Thymus (tissue), 11 donors: ENCODE measurements at regions not wholly inside any gene's neighbourhood (a gene's known extent, or its start where the extent isn't known, plus 50 kb on each side); places are given as distances from the start of the nearest gene placed in this dataset.

Source experiments
- DNase-seq, 9 donors: peaks; one replicate each; pipeline ENCODE4 v3.0.0-alpha.2; 2013; ENCODE audit warnings: low spot score in 9 of 9, low read depth in 6 of 9, missing footprints in 1 of 9
- H3K27ac ChIP-seq, 2 donors: one replicate each; pipeline ENCODE4 v1.5.1; 2013; ENCODE audit warnings: control low read depth in 1 of 2, low read depth in 1 of 2, low read length in 1 of 2, mild to moderate bottlenecking in 1 of 2, moderate library complexity in 1 of 2
- H3K27me3 ChIP-seq, 2 donors: one replicate each; pipeline ENCODE4 v1.5.1; 2013; ENCODE audit warnings: low read length in 1 of 2; ENCODE audit not compliant: control insufficient read depth in 2 of 2, insufficient read depth in 1 of 2
- H3K36me3 ChIP-seq, 2 donors: one replicate each; pipeline ENCODE4 v1.5.1; 2013; ENCODE audit warnings: low read length in 1 of 2, mild to moderate bottlenecking in 1 of 2, moderate library complexity in 1 of 2; ENCODE audit not compliant: control insufficient read depth in 2 of 2, insufficient read depth in 2 of 2
- H3K4me1 ChIP-seq, 2 donors: one replicate each; pipeline ENCODE4 v1.5.1; 2013; ENCODE audit warnings: low read length in 2 of 2; ENCODE audit not compliant: control insufficient read depth in 2 of 2, insufficient read depth in 2 of 2
- H3K4me3 ChIP-seq, 2 donors: one replicate each; pipeline ENCODE4 v1.5.1; 2013; ENCODE audit warnings: low read length in 2 of 2, control low read depth in 1 of 2, mild to moderate bottlenecking in 1 of 2
- H3K9me3 ChIP-seq, 2 donors: one replicate each; pipeline ENCODE4 v1.5.1; 2013; ENCODE audit warnings: low read length in 1 of 2, mild to moderate bottlenecking in 1 of 2; ENCODE audit not compliant: control insufficient read depth in 2 of 2, insufficient read depth in 1 of 2
- WGBS: extraction: QIAGEN DNeasy Blood & Tissue Kit; methylation state at CpG from one replicate; pipeline ENCODE4 v1.1.7; 2013; 5-methylcytosine and 5-hydroxymethylcytosine counted together
- donor health status: healthy.

DNA sequence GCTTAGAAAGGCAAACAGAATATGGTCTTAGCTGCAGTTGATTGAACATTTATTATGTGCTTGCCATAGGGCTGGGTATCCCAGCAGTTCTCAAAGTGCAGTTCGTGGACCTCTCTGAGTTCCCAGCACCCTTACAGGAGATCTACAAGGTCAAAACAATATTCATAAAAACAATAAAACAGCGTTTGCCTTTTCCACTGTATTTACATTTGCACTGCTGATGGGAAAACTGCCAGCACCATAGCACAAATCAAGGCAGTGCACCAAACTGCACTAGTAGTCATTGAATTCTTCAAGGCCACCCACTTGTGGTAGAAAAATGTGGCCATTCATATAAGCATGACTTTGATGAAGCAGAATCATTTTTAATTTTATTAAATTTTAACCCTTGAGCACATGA, 128.1 kb downstream of the CCDC34 start:
- Histone ChIP-seq H3K4me1 (no peaks in the 10 kb centered on the region), H3K4me3 (no peak overlapping the region), H3K36me3 (no peaks in the 10 kb centered on the region), H3K9me3 (no peaks in the 10 kb centered on the region), H3K27me3 (no peaks in the 10 kb centered on the region), H3K27ac (no peak overlapping the region)
- no peak for DNase-seq
- 89% methylated on average over 2 of the region's 2 CpGs for WGBS

DNA sequence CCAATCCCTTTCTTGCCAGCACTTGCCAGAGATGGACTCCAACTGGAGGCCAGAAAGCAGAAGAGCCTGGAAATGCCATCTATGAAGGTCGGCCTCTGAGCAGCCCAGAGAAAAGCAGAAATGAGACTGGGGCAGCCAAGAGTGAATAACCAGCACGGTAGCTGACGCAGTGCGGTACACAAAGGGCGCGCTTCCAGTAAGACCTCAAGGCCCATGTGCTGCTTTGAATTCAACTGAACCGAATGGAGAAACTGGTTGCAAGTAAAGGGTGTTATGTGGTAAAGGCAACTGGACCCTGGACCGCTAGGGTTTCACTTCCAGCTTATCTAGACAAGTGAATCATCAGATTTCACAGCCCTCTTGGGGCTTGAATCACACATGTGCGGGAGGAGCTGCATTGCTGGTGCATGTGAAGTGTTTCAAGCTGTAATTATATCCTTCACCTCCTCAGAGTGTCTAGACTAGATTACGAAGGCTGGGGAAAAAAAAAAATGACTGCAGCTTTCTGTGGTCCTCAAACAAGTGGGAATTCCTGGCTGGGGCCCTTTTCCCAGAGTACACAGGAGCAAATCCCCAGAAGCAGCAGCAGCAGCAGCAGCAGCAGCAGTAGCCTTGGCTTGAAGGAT, 128.9 kb downstream of the CCDC34 start:
- DNase-seq, result no peak

DNA sequence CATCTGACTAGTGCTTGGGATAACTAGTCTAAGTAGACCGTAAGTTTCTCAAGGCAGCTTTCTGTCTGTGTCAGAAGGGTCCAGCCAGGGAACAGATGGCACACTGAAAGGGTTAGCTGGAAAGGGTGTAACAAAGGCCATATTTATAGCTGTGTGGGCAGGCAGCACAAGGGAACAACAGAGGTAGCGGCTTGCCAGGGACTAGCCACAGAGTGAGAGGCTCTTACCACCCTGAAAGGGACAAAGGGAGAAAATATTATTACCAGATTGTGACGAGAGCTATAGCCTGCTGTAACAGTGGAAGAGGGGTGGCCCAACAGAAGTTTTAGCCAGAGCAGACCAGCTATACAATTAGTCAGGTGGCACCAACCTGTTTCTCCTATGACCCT, 129.4 kb downstream of the CCDC34 start:
- no peaks in the 10 kb centered on the region for H3K9me3 ChIP-seq
- H3K4me1 ChIP-seq, result no peaks in the 10 kb centered on the region
- DNase-seq, result no peak
- H3K27me3 ChIP-seq, result no peaks in the 10 kb centered on the region
- H3K4me3 ChIP-seq, result no peak overlapping the region
- H3K36me3 ChIP-seq, result no peaks in the 10 kb centered on the region
- WGBS, result 87% methylated on average over 3 of the region's 3 CpGs
- no peak overlapping the region for H3K27ac ChIP-seq

More for the DNA sequence above, 128.9 kb downstream of the CCDC34 start:
- Histone ChIP-seq H3K36me3 (no peaks in the 10 kb centered on the region), H3K4me1 (no peaks in the 10 kb centered on the region), H3K27ac (peak overlapping the region in 1 of 2 donors; percentile 30), H3K27me3 (no peaks in the 10 kb centered on the region), H3K9me3 (no peaks in the 10 kb centered on the region), H3K4me3 (no peak overlapping the region)
- WGBS, result 85% methylated on average over 10 of the region's 10 CpGs

DNA sequence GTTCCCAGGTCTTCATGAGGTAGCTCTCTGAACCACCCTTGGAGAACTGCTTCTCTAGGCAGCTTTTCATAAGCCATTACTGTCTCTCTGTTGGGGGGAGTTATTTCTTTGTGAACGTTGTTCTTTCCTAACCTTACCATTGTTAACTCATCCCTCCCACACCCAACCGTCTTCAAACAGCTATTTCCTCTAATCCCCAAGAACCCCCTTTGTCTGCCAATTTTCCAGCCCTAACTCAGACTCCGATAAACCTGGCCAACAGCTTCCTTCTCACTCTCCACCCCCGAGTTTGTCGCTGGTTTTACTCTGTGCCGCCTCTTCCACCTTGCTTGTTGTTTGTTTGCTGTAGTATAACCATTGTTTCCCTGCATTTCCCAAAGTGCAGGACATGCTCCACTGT, 131.5 kb downstream of the CCDC34 start:
- no peak for DNase-seq
- Histone ChIP-seq H3K27me3 (no peaks in the 10 kb centered on the region), H3K36me3 (no peaks in the 10 kb centered on the region), H3K4me3 (no peak overlapping the region), H3K9me3 (no peaks in the 10 kb centered on the region), H3K27ac (no peak overlapping the region), H3K4me1 (no peaks in the 10 kb centered on the region)
- 46% methylated on average over 6 of the region's 6 CpGs for WGBS

DNA sequence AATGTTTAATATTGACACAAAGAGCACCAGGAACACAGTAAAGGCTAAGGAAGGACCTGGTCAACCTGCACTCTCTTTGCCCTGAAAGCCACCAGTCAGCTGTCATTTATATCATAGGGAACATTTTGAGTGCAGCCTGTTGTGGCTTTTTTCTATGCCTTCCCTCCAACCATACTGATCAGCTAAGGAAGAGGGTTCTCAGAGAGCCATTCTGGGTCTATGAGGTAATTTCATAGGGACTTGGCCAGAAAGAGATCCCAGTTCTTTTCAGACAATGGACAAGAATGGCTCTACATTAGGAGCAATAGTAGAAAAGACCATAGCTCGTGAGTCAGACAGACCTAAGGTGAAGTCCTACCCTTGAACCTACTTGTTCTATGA, 132.8 kb downstream of the CCDC34 start:
- no peaks in the 10 kb centered on the region for H3K4me1 ChIP-seq
- H3K27ac ChIP-seq, result no peak overlapping the region
- 88% methylated on average over 1 of the region's 1 CpG for WGBS
- H3K27me3 ChIP-seq, result no peaks in the 10 kb centered on the region
- no peaks in the 10 kb centered on the region for H3K36me3 ChIP-seq
- no peak overlapping the region for H3K4me3 ChIP-seq
- DNase-seq, result no peak
- H3K9me3 ChIP-seq, result no peaks in the 10 kb centered on the region

DNA sequence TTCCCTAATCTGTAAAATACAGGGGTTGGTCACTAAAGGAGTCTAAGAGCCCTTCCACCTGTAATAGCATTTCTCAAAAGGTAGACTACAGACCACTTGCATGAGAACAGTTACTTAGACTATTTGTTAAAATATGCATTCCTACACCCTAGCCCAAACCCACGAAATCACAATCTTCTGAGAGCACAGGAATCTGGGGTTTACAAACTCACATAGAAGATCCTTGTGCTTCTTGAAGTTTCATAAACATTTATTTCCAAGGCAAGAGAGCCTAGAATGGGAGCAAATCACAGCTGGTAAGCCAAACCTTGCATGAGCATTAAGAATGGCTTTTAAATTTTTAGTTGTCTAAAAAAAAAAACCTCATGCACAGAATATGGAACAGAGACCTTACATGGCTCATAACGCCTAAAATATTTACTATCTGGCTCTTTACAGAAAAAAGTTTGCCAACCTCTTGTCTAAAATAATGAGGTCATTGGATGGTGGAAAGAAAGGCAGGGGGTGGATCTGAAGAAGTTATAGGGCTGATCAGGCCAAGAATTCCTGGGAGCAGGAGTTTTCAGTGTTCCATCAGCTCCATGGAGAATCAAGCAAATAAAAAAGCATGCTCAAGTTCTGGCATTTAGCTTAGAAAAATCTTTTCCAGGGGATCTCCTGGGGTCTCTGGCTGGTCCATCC, 133.4 kb downstream of the CCDC34 start:
- H3K4me1 ChIP-seq, result no peaks in the 10 kb centered on the region
- H3K27me3 ChIP-seq, result no peaks in the 10 kb centered on the region
- no peak overlapping the region for H3K4me3 ChIP-seq
- 86% methylated on average over 2 of the region's 2 CpGs for WGBS
- DNase-seq, result no peak
- H3K27ac ChIP-seq, result no peak overlapping the region
- no peaks in the 10 kb centered on the region for H3K9me3 ChIP-seq
- no peaks in the 10 kb centered on the region for H3K36me3 ChIP-seq

DNA sequence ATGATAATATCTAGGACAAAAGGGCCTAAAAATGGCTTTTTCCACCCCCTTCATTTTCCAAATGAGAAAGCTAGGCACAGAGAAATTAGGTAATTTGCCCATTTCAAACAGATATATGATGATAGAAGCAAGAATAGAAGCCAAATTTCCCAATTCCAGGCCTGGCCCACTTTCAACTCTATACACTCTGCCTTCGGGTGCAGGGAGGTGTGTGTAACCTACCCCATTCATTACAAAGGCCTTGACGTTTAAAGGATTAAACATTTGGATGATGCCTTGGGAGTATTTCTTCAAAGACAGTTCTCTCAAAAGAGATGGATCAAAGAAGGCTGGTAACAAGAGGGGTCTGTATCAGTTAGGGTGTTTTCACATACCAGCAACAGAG, 134.1 kb downstream of the CCDC34 start:
- no peaks in the 10 kb centered on the region for H3K36me3 ChIP-seq
- no peaks in the 10 kb centered on the region for H3K9me3 ChIP-seq
- H3K4me3 ChIP-seq, result no peak overlapping the region
- no peak for DNase-seq
- no peaks in the 10 kb centered on the region for H3K27me3 ChIP-seq
- no peaks in the 10 kb centered on the region for H3K4me1 ChIP-seq
- H3K27ac ChIP-seq, result peak overlapping the region in 1 of 2 donors; percentile 28
- 73% methylated on average over 2 of the region's 2 CpGs for WGBS

DNA sequence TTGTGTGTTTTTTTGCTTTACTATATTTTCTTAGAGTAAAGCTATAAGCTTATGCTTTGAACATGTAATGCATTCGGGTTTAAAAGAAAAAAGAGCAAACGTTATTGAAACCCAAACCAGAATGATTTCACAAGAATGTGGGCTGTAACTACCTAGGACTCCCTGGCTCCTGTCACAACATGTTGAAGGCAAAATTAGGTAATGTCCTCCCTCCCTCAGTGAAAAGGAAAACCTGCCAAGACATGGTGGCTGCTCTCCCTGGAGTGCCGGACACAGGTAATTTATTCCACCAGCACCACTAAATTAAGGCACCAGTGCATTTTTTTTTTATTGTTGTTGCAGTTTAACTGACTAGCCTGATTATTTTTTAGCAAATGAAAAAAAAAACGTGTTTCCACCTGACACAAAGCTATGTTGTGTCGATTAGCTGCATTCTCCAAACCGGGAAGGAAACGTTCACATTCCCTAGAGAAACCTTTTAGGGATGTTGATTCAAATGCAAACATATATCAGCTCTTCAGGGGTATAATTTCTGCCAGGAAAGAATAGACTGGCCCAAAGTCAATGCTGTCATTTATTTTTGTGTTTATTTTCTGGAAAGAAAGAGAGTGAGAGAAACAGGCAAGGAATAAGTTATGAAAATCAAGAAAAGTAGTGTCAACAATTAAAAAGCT, 134.6 kb downstream of the CCDC34 start:
- 56% methylated on average over 7 of the region's 7 CpGs for WGBS
- Histone ChIP-seq H3K27ac (peak overlapping the region in 1 of 2 donors; percentile 48), H3K9me3 (no peaks in the 10 kb centered on the region)

DNA sequence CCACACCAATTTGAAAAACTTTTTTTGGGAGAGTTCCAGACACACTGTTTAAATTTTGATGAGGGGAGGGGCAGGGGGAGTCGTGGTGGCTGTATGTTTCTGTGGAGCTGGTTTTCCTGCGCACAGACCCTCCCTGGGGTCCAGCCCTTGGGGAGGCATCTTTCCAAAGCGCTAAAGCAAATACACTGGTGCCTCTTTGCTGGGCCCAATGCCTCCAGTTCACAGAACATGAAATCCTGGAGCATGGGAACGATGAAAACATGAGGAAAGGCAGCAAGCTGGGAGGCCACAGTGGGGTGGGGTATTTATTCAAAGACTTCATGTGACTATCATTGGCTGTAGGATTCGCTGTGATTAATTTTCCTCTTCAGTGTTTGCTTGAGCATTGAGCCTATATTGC, 135.3 kb downstream of the CCDC34 start:
- no peak for DNase-seq
- H3K4me3 ChIP-seq, result no peak overlapping the region
- no peaks in the 10 kb centered on the region for H3K4me1 ChIP-seq
- peak overlapping the region; percentile 42 to 48 for H3K27ac ChIP-seq
- H3K9me3 ChIP-seq, result no peaks in the 10 kb centered on the region
- 74% methylated on average over 5 of the region's 5 CpGs for WGBS
- no peaks in the 10 kb centered on the region for H3K27me3 ChIP-seq
- H3K36me3 ChIP-seq, result no peaks in the 10 kb centered on the region

More for the DNA sequence above, 134.6 kb downstream of the CCDC34 start:
- Histone ChIP-seq H3K27me3 (no peaks in the 10 kb centered on the region), H3K4me3 (no peak overlapping the region), H3K4me1 (no peaks in the 10 kb centered on the region), H3K36me3 (no peaks in the 10 kb centered on the region)
- peak in 1 of 9 donors; percentile 22 for DNase-seq
